ENCODE measurements at regions not wholly inside any gene's neighbourhood (a gene's known extent, or its start where the extent isn't known, plus 50 kb on each side); places are given as distances from the start of the nearest gene placed in this dataset.

GRCh38 chr6:14366315-14366714, 248.7 kb downstream of the CD83 start:
- Histone ChIP-seq H4K91ac (ENCODE audit: low read length) (no peak overlapping the region), H2AK5ac (ENCODE audit: low read length, severe bottlenecking) (no peak overlapping the region), H3K9ac (ENCODE audit: low read length) (no peak overlapping the region), H3K23ac (ENCODE audit: low read length in 2 of 2) (no peak overlapping the region), H3K4me2 (ENCODE audit: low read length, poor library complexity, severe bottlenecking) (no peak overlapping the region), H2AFZ (ENCODE audit: low read depth, low read length) (no peak overlapping the region), H2BK15ac (ENCODE audit: low read depth, poor library complexity, severe bottlenecking) (no peak overlapping the region), H3K4me1 (ENCODE audit: control insufficient read depth, insufficient read depth, low read depth, low read length) (no peaks in the 10 kb centered on the region), H3K27ac (ENCODE audit: low read length, poor library complexity, severe bottlenecking) (no peak overlapping the region), H3K18ac (ENCODE audit: low read depth in 1 of 2, low read length in 2 of 2) (no peak overlapping the region), H3K14ac (ENCODE audit: low read length in 2 of 2) (no peak overlapping the region), H2BK120ac (ENCODE audit: low read depth, low read length) (no peak overlapping the region), H3K9me3 (ENCODE audit: control insufficient read depth, low read length) (no peaks in the 10 kb centered on the region), H3K27me3 (ENCODE audit: control insufficient read depth in 1 of 2, insufficient read depth in 1 of 2, low read length in 2 of 2) (peaks cover 0 to 4% of the 10 kb centered on the region in 2 experiments), H4K8ac (ENCODE audit: low read length) (no peak overlapping the region), H3K4ac (ENCODE audit: low read depth in 1 of 2, low read length in 2 of 2) (no peak overlapping the region), H3K36me3 (ENCODE audit: control insufficient read depth in 1 of 2, insufficient read depth in 2 of 2, low read depth in 1 of 2, low read length in 2 of 2) (no peaks in the 10 kb centered on the region), H3K79me1 (replicated peaks; ENCODE audit: low read length, poor library complexity, severe bottlenecking) (no peaks in the 10 kb centered on the region), H2BK12ac (ENCODE audit: low read length in 2 of 2) (no peak overlapping the region), H3K4me3 (ENCODE audit: insufficient read depth in 1 of 2, low read depth in 1 of 2, low read length in 2 of 2) (no peak overlapping the region), H2BK5ac (ENCODE audit: low read depth, low read length, poor library complexity, severe bottlenecking) (no peak overlapping the region)
- 93% methylated on average over 3 of the region's 4 CpGs for WGBS
- no peak for DNase-seq

DNA sequence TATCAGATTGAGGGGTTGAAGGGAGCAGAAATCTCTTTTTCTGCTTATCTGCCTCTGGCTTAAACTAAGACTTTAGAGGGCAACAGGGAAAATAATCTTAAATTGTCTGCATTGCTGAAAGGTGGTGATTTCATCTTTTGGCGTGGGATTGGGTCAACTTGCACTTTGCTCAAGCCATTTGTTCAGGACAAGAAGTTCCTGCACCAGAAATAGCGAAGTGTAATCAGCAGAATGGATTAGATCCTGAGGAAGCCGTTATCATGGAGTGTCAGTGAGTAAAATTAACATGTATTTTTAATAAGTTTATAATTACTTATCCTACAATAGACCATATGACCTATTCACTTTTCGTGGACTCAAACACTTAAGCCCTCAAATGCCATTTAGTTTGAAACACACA, 249.3 kb downstream of the CD83 start:
- H2BK5ac ChIP-seq (ENCODE audit: low read depth, low read length, poor library complexity, severe bottlenecking), result no peak overlapping the region

DNA sequence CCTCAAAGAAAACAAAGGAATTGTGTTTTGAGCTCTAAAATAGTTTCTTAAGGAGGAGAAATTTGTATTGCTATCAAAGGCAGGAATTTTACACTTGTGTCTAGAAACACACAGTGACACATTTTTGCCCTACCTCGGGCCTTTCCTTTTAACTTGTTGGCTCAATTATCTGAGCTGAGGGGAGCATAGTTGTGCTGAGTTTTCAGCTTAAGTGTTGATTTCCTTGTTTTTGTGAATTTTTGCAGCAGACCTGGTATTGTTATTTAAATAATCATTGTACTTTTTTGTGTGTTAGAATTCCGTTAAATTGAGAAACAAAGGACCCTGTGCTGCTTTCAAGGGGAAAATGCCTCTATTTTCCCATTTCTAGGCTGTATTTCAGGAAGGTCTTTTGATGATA, 249.7 kb downstream of the CD83 start:
- H4K8ac ChIP-seq (ENCODE audit: low read length), result no peak overlapping the region
- no peak overlapping the region for H3K23ac ChIP-seq (ENCODE audit: low read length in 2 of 2)
- H3K4me1 ChIP-seq (ENCODE audit: control insufficient read depth, insufficient read depth, low read depth, low read length), result no peaks in the 10 kb centered on the region
- H3K18ac ChIP-seq (ENCODE audit: low read depth in 1 of 2, low read length in 2 of 2), result no peak overlapping the region
- H3K9me3 ChIP-seq (ENCODE audit: control insufficient read depth, low read length), result no peaks in the 10 kb centered on the region
- H3K27ac ChIP-seq (ENCODE audit: low read length, poor library complexity, severe bottlenecking), result no peak overlapping the region
- no peaks in the 10 kb centered on the region for H3K36me3 ChIP-seq (ENCODE audit: control insufficient read depth in 1 of 2, insufficient read depth in 2 of 2, low read depth in 1 of 2, low read length in 2 of 2)
- no peak overlapping the region for H4K91ac ChIP-seq (ENCODE audit: low read length)
- H2BK15ac ChIP-seq (ENCODE audit: low read depth, poor library complexity, severe bottlenecking), result no peak overlapping the region
- H3K4me3 ChIP-seq (ENCODE audit: insufficient read depth in 1 of 2, low read depth in 1 of 2, low read length in 2 of 2), result no peak overlapping the region
- no peak overlapping the region for H3K4me2 ChIP-seq (ENCODE audit: low read length, poor library complexity, severe bottlenecking)
- no peak overlapping the region for H2BK5ac ChIP-seq (ENCODE audit: low read depth, low read length, poor library complexity, severe bottlenecking)
- H3K27me3 ChIP-seq (ENCODE audit: control insufficient read depth in 1 of 2, insufficient read depth in 1 of 2, low read length in 2 of 2), result peaks cover 0 to 4% of the 10 kb centered on the region in 2 experiments
- no peak overlapping the region for H2BK120ac ChIP-seq (ENCODE audit: low read depth, low read length)
- H3K9ac ChIP-seq (ENCODE audit: low read length), result no peak overlapping the region
- no peak overlapping the region for H3K14ac ChIP-seq (ENCODE audit: low read length in 2 of 2)
- WGBS, result 77% methylated on average over 2 of the region's 2 CpGs
- DNase-seq, result no peak
- no peaks in the 10 kb centered on the region for H3K79me1 ChIP-seq (replicated peaks; ENCODE audit: low read length, poor library complexity, severe bottlenecking)
- H3K4ac ChIP-seq (ENCODE audit: low read depth in 1 of 2, low read length in 2 of 2), result no peak overlapping the region
- no peak overlapping the region for H2BK12ac ChIP-seq (ENCODE audit: low read length in 2 of 2)
- no peak overlapping the region for H2AK5ac ChIP-seq (ENCODE audit: low read length, severe bottlenecking)
- no peak overlapping the region for H2AFZ ChIP-seq (ENCODE audit: low read depth, low read length)

More for the DNA sequence above, 249.3 kb downstream of the CD83 start:
- DNase-seq, result no peak
- Histone ChIP-seq H3K4ac (ENCODE audit: low read depth in 1 of 2, low read length in 2 of 2) (no peak overlapping the region), H2AFZ (ENCODE audit: low read depth, low read length) (no peak overlapping the region), H2BK15ac (ENCODE audit: low read depth, poor library complexity, severe bottlenecking) (no peak overlapping the region), H2AK5ac (ENCODE audit: low read length, severe bottlenecking) (no peak overlapping the region), H2BK120ac (ENCODE audit: low read depth, low read length) (no peak overlapping the region), H3K4me2 (ENCODE audit: low read length, poor library complexity, severe bottlenecking) (no peak overlapping the region), H3K23ac (ENCODE audit: low read length in 2 of 2) (no peak overlapping the region), H4K91ac (ENCODE audit: low read length) (no peak overlapping the region), H3K36me3 (ENCODE audit: control insufficient read depth in 1 of 2, insufficient read depth in 2 of 2, low read depth in 1 of 2, low read length in 2 of 2) (no peaks in the 10 kb centered on the region), H3K27me3 (ENCODE audit: control insufficient read depth in 1 of 2, insufficient read depth in 1 of 2, low read length in 2 of 2) (peaks cover 0 to 4% of the 10 kb centered on the region in 2 experiments), H3K4me3 (ENCODE audit: insufficient read depth in 1 of 2, low read depth in 1 of 2, low read length in 2 of 2) (no peak overlapping the region), H2BK12ac (ENCODE audit: low read length in 2 of 2) (no peak overlapping the region), H3K9ac (ENCODE audit: low read length) (no peak overlapping the region), H3K4me1 (ENCODE audit: control insufficient read depth, insufficient read depth, low read depth, low read length) (no peaks in the 10 kb centered on the region), H3K79me1 (replicated peaks; ENCODE audit: low read length, poor library complexity, severe bottlenecking) (no peaks in the 10 kb centered on the region), H3K18ac (ENCODE audit: low read depth in 1 of 2, low read length in 2 of 2) (no peak overlapping the region), H4K8ac (ENCODE audit: low read length) (no peak overlapping the region), H3K14ac (ENCODE audit: low read length in 2 of 2) (no peak overlapping the region), H3K27ac (ENCODE audit: low read length, poor library complexity, severe bottlenecking) (no peak overlapping the region), H3K9me3 (ENCODE audit: control insufficient read depth, low read length) (no peaks in the 10 kb centered on the region)
- 80% methylated on average over 2 of the region's 4 CpGs for WGBS

- Histone ChIP-seq H3K9ac (ENCODE audit: low read length) (no peak overlapping the region), H3K14ac (ENCODE audit: low read length in 2 of 2) (no peak overlapping the region), H3K9me3 (ENCODE audit: control insufficient read depth, low read length) (peaks cover 8% of the 10 kb centered on the region), H2BK15ac (ENCODE audit: low read depth, poor library complexity, severe bottlenecking) (no peak overlapping the region), H4K91ac (ENCODE audit: low read length) (no peak overlapping the region), H2BK120ac (ENCODE audit: low read depth, low read length) (no peak overlapping the region), H3K4ac (ENCODE audit: low read depth in 1 of 2, low read length in 2 of 2) (no peak overlapping the region), H2AK5ac (ENCODE audit: low read length, severe bottlenecking) (no peak overlapping the region), H3K4me1 (ENCODE audit: control insufficient read depth, insufficient read depth, low read depth, low read length) (no peaks in the 10 kb centered on the region), H3K4me2 (ENCODE audit: low read length, poor library complexity, severe bottlenecking) (no peak overlapping the region), H2BK5ac (ENCODE audit: low read depth, low read length, poor library complexity, severe bottlenecking) (no peak overlapping the region), H3K79me1 (replicated peaks; ENCODE audit: low read length, poor library complexity, severe bottlenecking) (no peaks in the 10 kb centered on the region), H3K27ac (ENCODE audit: low read length, poor library complexity, severe bottlenecking) (no peak overlapping the region), H3K23ac (ENCODE audit: low read length in 2 of 2) (no peak overlapping the region), H2AFZ (ENCODE audit: low read depth, low read length) (no peak overlapping the region), H3K36me3 (ENCODE audit: control insufficient read depth in 1 of 2, insufficient read depth in 2 of 2, low read depth in 1 of 2, low read length in 2 of 2) (no peaks in the 10 kb centered on the region), H2BK12ac (ENCODE audit: low read length in 2 of 2) (no peak overlapping the region), H3K18ac (ENCODE audit: low read depth in 1 of 2, low read length in 2 of 2) (no peak overlapping the region), H3K4me3 (ENCODE audit: insufficient read depth in 1 of 2, low read depth in 1 of 2, low read length in 2 of 2) (no peak overlapping the region), H3K27me3 (ENCODE audit: control insufficient read depth in 1 of 2, insufficient read depth in 1 of 2, low read length in 2 of 2) (no peaks in the 10 kb centered on the region), H4K8ac (ENCODE audit: low read length) (no peak overlapping the region)
- WGBS, result 24% methylated on average over 2 of the region's 3 CpGs
- no peak for DNase-seq
These were observed 252.1 kb downstream of the CD83 start for GRCh38 chr6:14369717-14370116.

Data from mesenchymal stem cell (in vitro differentiated cells and primary cell).